Activated CD8-positive, alpha-beta T cell treated with anti-CD3 and anti-CD28 coated beads for 36 hours (primary cell): ENCODE measurements at regions not wholly inside any gene's neighbourhood (a gene's known extent, or its start where the extent isn't known, plus 50 kb on each side); places are given as distances from the start of the nearest gene placed in this dataset.

Source experiments
- ATAC-seq: fragments of 200-7000 bp; cut with Tn5 transposase; one replicate; pipeline ENCODE4 v1.10.0; 2021; ENCODE audit warnings: mild to moderate bottlenecking, moderate library complexity
- CTCF ChIA-PET: fragments of 350-600 bp; sonication (Branson Sonifier 250); formaldehyde crosslinking; loops from one replicate; lab custom pipeline; 2021; ENCODE audit warnings: antibody characterized with exemption; lab: Charles Lee
- POLR2A ChIA-PET: fragments of 350-600 bp; sonication (Branson Sonifier 250); formaldehyde crosslinking; loops from one replicate; lab custom pipeline; 2021; ENCODE audit warnings: antibody characterized with exemption; lab: Charles Lee
- DNase-seq: peaks from one replicate; pipeline ENCODE4 v3.0.0-alpha.2; 2020
- H3K27ac Mint-ChIP-seq: one replicate; pipeline ENCODE4 v1.8.0; 2021; ENCODE audit warnings: mild to moderate bottlenecking, mixed read lengths
- H3K27me3 Mint-ChIP-seq: one replicate; pipeline ENCODE4 v1.8.0; 2021; ENCODE audit warnings: mixed read lengths
- H3K36me3 Mint-ChIP-seq: one replicate; pipeline ENCODE4 v1.8.0; 2021; ENCODE audit warnings: low read depth, mixed read lengths
- H3K4me1 Mint-ChIP-seq: one replicate; pipeline ENCODE4 v1.8.0; 2021; ENCODE audit warnings: low read depth, mixed read lengths
- H3K4me3 Mint-ChIP-seq: one replicate; pipeline ENCODE4 v1.8.0; 2021; ENCODE audit warnings: mild to moderate bottlenecking, moderate library complexity, mixed read lengths
- H3K9me3 Mint-ChIP-seq: one replicate; pipeline ENCODE4 v1.8.0; 2021; ENCODE audit warnings: mixed read lengths
- CTCF ChIP-seq: fragments of 200-600 bp; IDR thresholded peaks from one replicate; pipeline ENCODE4 v1.8.0; 2022; ENCODE audit warnings: antibody characterized with exemption, mild to moderate bottlenecking
- intact Hi-C: fragments of 100-400 bp; cut with micrococcal nuclease; formaldehyde crosslinking; loops from one replicate; pipeline ENCODE4 v1.10.0; 2022

GRCh38 chr14:34038358-34039057, 87.6 kb upstream of the EGLN3 start:
- no peak for ATAC-seq
- no peak for TF ChIP-seq CTCF
- H3K4me1 Mint-ChIP-seq = peaks cover 12% of the 10 kb centered on the region
- H3K36me3 Mint-ChIP-seq = no peaks in the 10 kb centered on the region
- CTCF ChIA-PET = no interaction called here
- no peak overlapping the region for H3K4me3 Mint-ChIP-seq
- peaks cover 2% of the 10 kb centered on the region for H3K27me3 Mint-ChIP-seq
- H3K9me3 Mint-ChIP-seq = peaks cover 2% of the 10 kb centered on the region
- POLR2A ChIA-PET = no interaction called here
- intact Hi-C loops = no loop called here
- no peak overlapping the region for H3K27ac Mint-ChIP-seq
- no peak for DNase-seq

GRCh38 chr14:34036319-34036766, 85.5 kb upstream of the EGLN3 start:
- TF ChIP-seq CTCF = no peak
- Mint-ChIP-seq H3K4me1 (peaks cover 2% of the 10 kb centered on the region), H3K36me3 (no peaks in the 10 kb centered on the region), H3K27me3 (peaks cover 4% of the 10 kb centered on the region), H3K27ac (no peak overlapping the region), H3K4me3 (no peak overlapping the region), H3K9me3 (no peaks in the 10 kb centered on the region)
- ChIA-PET POLR2A (no interaction called here), CTCF (no interaction called here)
- no peak for ATAC-seq
- intact Hi-C loops = no loop called here
- DNase-seq = no peak

- ChIA-PET POLR2A (no interaction called here), CTCF (no interaction called here)
- no peaks in the 10 kb centered on the region for H3K4me1 Mint-ChIP-seq
- DNase-seq (no peak), ATAC-seq (no peak)
- no peak for TF ChIP-seq CTCF
- H3K4me3 Mint-ChIP-seq = no peak overlapping the region
- H3K27me3 Mint-ChIP-seq = peaks cover 5% of the 10 kb centered on the region
- H3K27ac Mint-ChIP-seq = no peak overlapping the region
- no peaks in the 10 kb centered on the region for H3K9me3 Mint-ChIP-seq
- intact Hi-C loops = no loop called here
- no peaks in the 10 kb centered on the region for H3K36me3 Mint-ChIP-seq
Observed at GRCh38 chr14:34035934-34036250, 85.0 kb upstream of the EGLN3 start.

GRCh38 chr14:34035177-34035933, 84.5 kb upstream of the EGLN3 start:
- no peaks in the 10 kb centered on the region for H3K4me1 Mint-ChIP-seq
- DNase-seq = no peak
- ChIA-PET CTCF (no interaction called here), POLR2A (no interaction called here)
- TF ChIP-seq CTCF = no peak
- no peak overlapping the region for H3K4me3 Mint-ChIP-seq
- no peaks in the 10 kb centered on the region for H3K9me3 Mint-ChIP-seq
- no peak for ATAC-seq
- H3K27ac Mint-ChIP-seq = no peak overlapping the region
- peaks cover 5% of the 10 kb centered on the region for H3K27me3 Mint-ChIP-seq
- intact Hi-C loops = no loop called here
- no peaks in the 10 kb centered on the region for H3K36me3 Mint-ChIP-seq

- CTCF ChIA-PET = no interaction called here
- no peak for TF ChIP-seq CTCF
- intact Hi-C loops = no loop called here
- ATAC-seq (no peak), DNase-seq (no peak)
- H3K4me1 Mint-ChIP-seq = no peaks in the 10 kb centered on the region
- H3K27ac Mint-ChIP-seq = no peak overlapping the region
- POLR2A ChIA-PET = no interaction called here
- no peak overlapping the region for H3K4me3 Mint-ChIP-seq
- H3K27me3 Mint-ChIP-seq = peaks cover 5% of the 10 kb centered on the region
- no peaks in the 10 kb centered on the region for H3K36me3 Mint-ChIP-seq
- H3K9me3 Mint-ChIP-seq = no peaks in the 10 kb centered on the region
Observed at GRCh38 chr14:34034447-34035176, 83.7 kb upstream of the EGLN3 start.
